NB4 (cell line): ENCODE measurements at regions not wholly inside any gene's neighbourhood (a gene's known extent, or its start where the extent isn't known, plus 50 kb on each side); places are given as distances from the start of the nearest gene placed in this dataset.

ENCODE experiments used
- DNase-seq: peaks from one replicate; pipeline ENCODE4 v3.0.0; 2010; ENCODE audit warnings: low read depth
- H3K4me3 ChIP-seq: one replicate; pipeline ENCODE4 v1.5.1; 2011; ENCODE audit warnings: mild to moderate bottlenecking, low read depth, low read length, moderate library complexity
- CTCF ChIP-seq: IDR thresholded peaks from one replicate; pipeline ENCODE4 v1.5.1; 2012; ENCODE audit warnings: low read depth, low read length
- MYC ChIP-seq: IDR thresholded peaks from 2 replicates; pipeline ENCODE4 v1.6.1; 2011; ENCODE audit warnings: low read depth, low read length
- POLR2A ChIP-seq: IDR thresholded peaks from 2 replicates; pipeline ENCODE4 v1.6.1; 2011; ENCODE audit warnings: mild to moderate bottlenecking; ENCODE audit not compliant: insufficient read length; ENCODE audit errors: extremely low read depth
- TF ChIP-seq, protein P1 (sequence below): IDR thresholded peaks from 2 replicates; pipeline ENCODE4 v1.6.1; 2011; ENCODE audit warnings: low read depth, low read length

- no peak for DNase-seq
- TF ChIP-seq MYC (no peak), POLR2A (no peak), CTCF (no peak)
- TF ChIP-seq, protein P1, sequence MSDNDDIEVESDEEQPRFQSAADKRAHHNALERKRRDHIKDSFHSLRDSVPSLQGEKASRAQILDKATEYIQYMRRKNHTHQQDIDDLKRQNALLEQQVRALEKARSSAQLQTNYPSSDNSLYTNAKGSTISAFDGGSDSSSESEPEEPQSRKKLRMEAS: no peak
- H3K4me3 ChIP-seq: no peak overlapping the region
These were observed 184.0 kb downstream of the SCG2 start for GRCh38 chr2:223418131-223418530.

DNA sequence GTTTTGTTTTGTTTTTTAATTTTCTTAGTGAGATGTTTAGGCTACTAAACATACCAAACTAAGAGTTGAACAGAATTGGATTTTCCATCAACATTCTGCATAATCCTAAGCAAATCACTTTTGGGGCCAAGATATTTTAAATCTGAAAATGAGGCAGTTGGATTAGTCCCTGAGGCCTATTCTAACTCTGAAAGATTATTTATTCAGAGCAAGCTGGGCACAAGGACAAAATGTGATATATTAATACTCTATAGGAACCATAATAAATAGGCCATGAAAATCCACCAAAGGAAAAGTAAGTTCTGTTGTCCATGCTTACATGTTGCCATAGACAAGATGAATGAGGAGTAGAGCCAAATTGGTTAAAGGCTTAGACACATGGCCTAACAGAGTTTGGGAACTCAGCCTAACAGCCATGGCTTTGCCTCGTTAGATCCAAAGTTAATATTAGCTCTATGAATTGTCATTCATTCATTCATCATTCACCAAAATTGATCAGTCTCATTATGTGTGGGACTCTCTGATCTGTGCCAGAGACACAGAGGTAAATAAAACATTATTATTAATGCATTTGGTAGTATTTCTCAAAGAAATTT, 183.5 kb downstream of the SCG2 start:
- no peak for DNase-seq
- no peak for TF ChIP-seq CTCF
- H3K4me3 ChIP-seq: no peak overlapping the region

GRCh38 chr2:223420048-223420447, 182.1 kb downstream of the SCG2 start:
- no peak overlapping the region for H3K4me3 ChIP-seq
- TF ChIP-seq MYC (no peak), CTCF (no peak), POLR2A (no peak)
- DNase-seq: no peak

GRCh38 chr2:223431479-223431878, 170.7 kb downstream of the SCG2 start:
- DNase-seq: no peak
- TF ChIP-seq CTCF (no peak), MYC (no peak), POLR2A (no peak)
- TF ChIP-seq, protein P1: no peak
- no peak overlapping the region for H3K4me3 ChIP-seq

DNA sequence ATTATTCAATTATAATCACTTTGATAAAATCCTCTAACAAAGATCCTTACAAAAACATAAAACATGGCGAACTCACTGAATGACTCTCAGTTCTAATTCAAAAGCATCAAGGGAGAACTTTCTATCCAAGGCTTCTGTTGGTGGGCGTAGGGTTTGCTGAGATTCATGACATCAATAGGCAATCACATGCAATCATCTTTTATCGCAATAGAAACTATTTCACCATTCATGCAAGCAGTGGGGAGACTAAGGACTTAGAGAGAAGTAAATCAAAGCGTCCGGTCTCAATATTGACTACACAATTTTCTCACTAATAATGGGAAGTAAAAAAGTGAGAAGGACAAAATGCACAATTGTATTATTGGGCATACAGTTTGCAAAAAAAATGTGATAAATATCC, 168.7 kb downstream of the SCG2 start:
- DNase-seq: no peak
- no peak overlapping the region for H3K4me3 ChIP-seq
- TF ChIP-seq MYC (no peak), POLR2A (no peak), CTCF (no peak)
- TF ChIP-seq, protein P1: no peak

GRCh38 chr2:223437788-223438187, 164.4 kb downstream of the SCG2 start:
- TF ChIP-seq CTCF: no peak
- TF ChIP-seq, protein P1: no peak
- TF ChIP-seq MYC: no peak
- no peak for TF ChIP-seq POLR2A
- no peak for DNase-seq
- no peak overlapping the region for H3K4me3 ChIP-seq
